IMR-90 (cell line): ENCODE measurements at regions not wholly inside any gene's neighbourhood (a gene's known extent, or its start where the extent isn't known, plus 50 kb on each side); places are given as distances from the start of the nearest gene placed in this dataset.
A peak's percentile ranks its signal among the peaks of the same experiment; 100 is the strongest.

ENCODE experiments used
- ATAC-seq: fragments of 200-7000 bp; cut with Tn5 transposase; 2 replicates; pipeline ENCODE4 v1.9.1; 2020; ENCODE audit warnings: low read depth, mild to moderate bottlenecking, moderate library complexity
- BruUV-seq: library from RNA; stranded (reverse); fragments of 400-500 nt; replicated peaks from 2 replicates; lab custom pipeline; 2021; lab: Mats Ljungman, UMichigan
- CTCF ChIA-PET: fragments of 300-600 bp; formaldehyde crosslinking; extraction: SDS; loops from one replicate; lab custom pipeline; 2021; ENCODE audit warnings: antibody characterized with exemption; lab: Yijun Ruan, JAX
- POLR2A ChIA-PET: fragments of 300-600 bp; sonication (Branson Sonifier 250); formaldehyde crosslinking; loops from one replicate; lab custom pipeline; 2022; ENCODE audit warnings: antibody characterized with exemption; ENCODE audit not compliant: unreplicated experiment; lab: Charles Lee
- DNase-seq: peaks from one replicate; pipeline ENCODE4 v3.0.0; 2013
- H2AFZ ChIP-seq: replicated peaks from 2 replicates; pipeline ENCODE3; 2013; ENCODE audit warnings: low read length, mild to moderate bottlenecking; ENCODE audit not compliant: poor library complexity
- H2AK5ac ChIP-seq: 2 replicates; pipeline ENCODE4 v1.6.1; 2013; ENCODE audit warnings: low read depth, low read length, inconsistent platforms
- H2AK9ac ChIP-seq: replicated peaks from 2 replicates; pipeline ENCODE3; 2013; ENCODE audit warnings: mild to moderate bottlenecking, low read depth, low read length, moderate library complexity; ENCODE audit not compliant: poor library complexity
- H2BK120ac ChIP-seq: 2 replicates; pipeline ENCODE4 v1.6.1; 2013; ENCODE audit warnings: low read depth, low read length, inconsistent platforms
- H2BK15ac ChIP-seq: 3 replicates; pipeline ENCODE4 v1.6.1; 2013; ENCODE audit warnings: low read depth, low read length, inconsistent platforms
- H2BK20ac ChIP-seq: 2 replicates; pipeline ENCODE4 v1.6.1; 2013; ENCODE audit warnings: low read depth, mild to moderate bottlenecking, inconsistent platforms, low read length, moderate library complexity
- H2BK5ac ChIP-seq: 2 replicates; pipeline ENCODE4 v1.6.1; 2013; ENCODE audit warnings: mild to moderate bottlenecking, low read depth, low read length, inconsistent platforms; ENCODE audit not compliant: poor library complexity, severe bottlenecking
- H3K14ac ChIP-seq: replicated peaks from 2 replicates; pipeline ENCODE4 v1.6.1; 2013; ENCODE audit warnings: low read depth, low read length, inconsistent platforms
- H3K18ac ChIP-seq: 2 replicates; pipeline ENCODE4 v1.6.1; 2013; ENCODE audit warnings: low read depth, low read length, control low read depth
- H3K23ac ChIP-seq: 2 replicates; pipeline ENCODE4 v1.6.1; 2013; ENCODE audit warnings: low read depth, low read length, inconsistent platforms
- H3K27ac ChIP-seq: 2 replicates; pipeline ENCODE4 v1.5.1; 2013; ENCODE audit warnings: mild to moderate bottlenecking, control low read depth, low read length; ENCODE audit not compliant: insufficient read depth
- H3K27me3 ChIP-seq: 2 replicates; pipeline ENCODE4 v1.6.1; 2013; ENCODE audit warnings: low read length; ENCODE audit not compliant: control insufficient read depth, insufficient read depth
- H3K36me3 ChIP-seq: 2 replicates; pipeline ENCODE4 v1.6.1; 2013; ENCODE audit warnings: low read length, mixed read lengths; ENCODE audit not compliant: control insufficient read depth, insufficient read depth
- H3K4ac ChIP-seq: 2 replicates; pipeline ENCODE4 v1.6.1; 2013; ENCODE audit warnings: low read depth, low read length, inconsistent platforms
- H3K4me1 ChIP-seq: 2 replicates; pipeline ENCODE4 v1.6.1; 2013; ENCODE audit warnings: low read length, mixed read lengths; ENCODE audit not compliant: control insufficient read depth, insufficient read depth
- H3K4me2 ChIP-seq: 2 replicates; pipeline ENCODE4 v1.6.1; 2013; ENCODE audit warnings: low read depth, mild to moderate bottlenecking, control low read depth, low read length, moderate library complexity
- H3K4me3 ChIP-seq: 2 replicates; pipeline ENCODE4 v1.5.1; 2013; ENCODE audit warnings: low read depth, mild to moderate bottlenecking, control low read depth, low read length, moderate library complexity; ENCODE audit not compliant: insufficient read depth
- H3K56ac ChIP-seq: 2 replicates; pipeline ENCODE4 v1.6.1; 2013; ENCODE audit warnings: low read length, inconsistent platforms; ENCODE audit not compliant: insufficient read depth; ENCODE audit errors: extremely low read depth
- H3K79me1 ChIP-seq, 2 experiments: 2 replicates each; pipeline ENCODE4 v1.6.1; 2013; ENCODE audit warnings: low read length in 2 of 2, inconsistent platforms in 1 of 2, low read depth in 1 of 2
- H3K9ac ChIP-seq: 2 replicates; pipeline ENCODE4 v1.6.1; 2013; ENCODE audit warnings: low read depth, low read length, control low read depth
- H3K9me1 ChIP-seq: 2 replicates; pipeline ENCODE4 v1.6.1; 2013; ENCODE audit warnings: low read length, inconsistent platforms; ENCODE audit not compliant: insufficient read depth
- H3K9me3 ChIP-seq: 2 replicates; pipeline ENCODE4 v1.6.1; 2013; ENCODE audit warnings: low read length; ENCODE audit not compliant: control insufficient read depth, insufficient read depth
- H4K20me1 ChIP-seq: 2 replicates; pipeline ENCODE4 v1.6.1; 2013; ENCODE audit warnings: low read length, inconsistent platforms; ENCODE audit not compliant: insufficient read depth
- H4K5ac ChIP-seq: 2 replicates; pipeline ENCODE4 v1.6.1; 2013; ENCODE audit warnings: mild to moderate bottlenecking, low read depth, low read length, control low read depth
- H4K8ac ChIP-seq, 2 experiments: 2 replicates each; pipeline ENCODE4 v1.6.1; 2013; ENCODE audit warnings: low read depth in 2 of 2, low read length in 2 of 2, control low read depth in 1 of 2, inconsistent platforms in 1 of 2
- H4K91ac ChIP-seq: 2 replicates; pipeline ENCODE4 v1.6.1; 2013; ENCODE audit warnings: low read depth, low read length, inconsistent platforms; ENCODE audit not compliant: insufficient read depth
- BHLHE40 ChIP-seq: fragments of 150-350 bp; IDR thresholded peaks from 2 replicates; pipeline ENCODE4 v1.6.1; 2016; ENCODE audit warnings: mild to moderate bottlenecking, low read depth, low read length
- CHD1 ChIP-seq: IDR thresholded peaks from 2 replicates; pipeline ENCODE4 v1.6.1; 2012; ENCODE audit warnings: low read depth, low read length, improper control_type of control experiment
- CTCF ChIP-seq: conservative IDR thresholded peaks from 2 replicates; pipeline ENCODE4 v1.5.1; 2012; ENCODE audit warnings: mild to moderate bottlenecking, low read depth, low read length, improper control_type of control experiment
- ELK1 ChIP-seq: fragments of 150-350 bp; IDR thresholded peaks from 2 replicates; pipeline ENCODE4 v1.6.1; 2016; ENCODE audit warnings: low read depth, mild to moderate bottlenecking, low read length, moderate library complexity, borderline replicate concordance
- MAFK ChIP-seq: IDR thresholded peaks from 2 replicates; pipeline ENCODE4 v1.6.1; 2012; ENCODE audit warnings: low read depth, low read length, improper control_type of control experiment
- MXI1 ChIP-seq: IDR thresholded peaks from 2 replicates; pipeline ENCODE4 v1.6.1; 2012; ENCODE audit warnings: low read depth, mild to moderate bottlenecking, low read length, moderate library complexity, borderline replicate concordance
- NFE2L2 ChIP-seq: fragments of 150-350 bp; IDR thresholded peaks from 2 replicates; pipeline ENCODE4 v1.6.1; 2016; ENCODE audit warnings: low read depth, mild to moderate bottlenecking, low read length
- POLR2A ChIP-seq: IDR thresholded peaks from 2 replicates; pipeline ENCODE4 v1.6.1; 2012; ENCODE audit warnings: mild to moderate bottlenecking, low read depth, low read length
- SMC3 ChIP-seq: fragments of 150-350 bp; IDR thresholded peaks from 2 replicates; pipeline ENCODE4 v1.6.1; 2016; ENCODE audit warnings: low read depth, mild to moderate bottlenecking, antibody characterized with exemption, low read length, moderate library complexity
- WGBS, 2 experiments: methylation state at CpG; one replicate each; pipeline versions ENCODE4 v1.1.5 to v1.1.7; 2013; ENCODE audit warnings: missing lambda C conversion rate in 2 of 2; ENCODE audit not compliant: insufficient read length in 1 of 2; ENCODE audit errors: extremely low coverage in 2 of 2; 5-methylcytosine and 5-hydroxymethylcytosine counted together
- dilution Hi-C: fragments of 300-500 bp; cut with HindIII; formaldehyde crosslinking; loops from one replicate; pipeline ENCODE4 v1.14.3; 2018; ENCODE audit warnings: low sequenced_read_pairs; ENCODE audit not compliant: unreplicated experiment
- in situ Hi-C: fragments of 300-500 bp; cut with MboI; formaldehyde crosslinking; loops from 3 replicates; pipeline ENCODE4 v1.14.3; 2019; ENCODE audit warnings: low sequenced_read_pairs, inconsistent platforms, mixed read lengths
- intact Hi-C: fragments of 100-400 bp; cut with micrococcal nuclease; formaldehyde crosslinking; loops from 2 replicates; pipeline ENCODE4 v1.10.0; 2022

- Histone ChIP-seq H3K18ac (peak overlapping the region; percentile 89), H4K5ac (peak overlapping the region; percentile 61; the same call in 1 of the 2 replicates), H3K23ac (no peak overlapping the region), H3K4me1 (peaks cover 7% of the 10 kb centered on the region), H4K91ac (no peak overlapping the region), H3K9ac (no peak overlapping the region), H2AFZ (no peak overlapping the region), H3K9me1 (peaks cover 5% of the 10 kb centered on the region; the same call in 1 of the 2 replicates), H3K79me1 (no peaks in the 10 kb centered on the region), H2BK15ac (peak overlapping the region; percentile 19; the same call in 1 of the 3 replicates), H3K14ac (0 out of 2 replicates have a peak overlapping the region, but pooled peaks have one; percentile 5), H3K56ac (no peak overlapping the region), H4K8ac (peak overlapping the region in 1 of 2 experiments; percentile 71; a peak in 1 of 4 replicates), H3K36me3 (no peaks in the 10 kb centered on the region), H3K9me3 (no peaks in the 10 kb centered on the region), H3K4me3 (no peak overlapping the region), H2BK120ac (peak overlapping the region; percentile 65), H3K27me3 (no peaks in the 10 kb centered on the region), H2AK5ac (peak overlapping the region; percentile 40; the same call in 1 of the 2 replicates), H3K27ac (peak overlapping the region; percentile 73; the same call in 1 of the 2 replicates), H2BK5ac (peak overlapping the region; percentile 56), H3K4me2 (peak overlapping the region; percentile 20), H3K4ac (peak overlapping the region; percentile 58; the same call in 1 of the 2 replicates), H2AK9ac (no peak overlapping the region), H2BK20ac (peak overlapping the region; percentile 53; the same call in 1 of the 2 replicates), H4K20me1 (no peaks in the 10 kb centered on the region)
- no peak for ATAC-seq
- POLR2A ChIA-PET: no interaction called here
- no peak for TF ChIP-seq ELK1
- no peak for TF ChIP-seq CTCF
- no peak for TF ChIP-seq CHD1
- TF ChIP-seq BHLHE40: no peak
- no peak for TF ChIP-seq NFE2L2
- TF ChIP-seq MAFK: no peak
- TF ChIP-seq MXI1: no peak
- no peak for TF ChIP-seq SMC3
- no peak for TF ChIP-seq POLR2A
- peak; percentile 47 for DNase-seq
- intact Hi-C loops (no loop called here), in situ Hi-C loops (no loop called here), dilution Hi-C loops (no loop called here)
- BruUV-seq: no TSS peak
- WGBS, 2 experiments: no CpG with 5 or more reads among the region's 4 CpGs
- CTCF ChIA-PET: interaction anchor here (1.4 kb wide), 1 partner anchor 14 kb away, joined by 3 read pairs; no protein-coding TSS in a partner anchor
Measured at GRCh38 chr5:57696825-57697570, 214.4 kb upstream of the ACTBL2 start.
